Fibroblast of skin of abdomen (primary cell): ENCODE measurements at regions not wholly inside any gene's neighbourhood (a gene's known extent, or its start where the extent isn't known, plus 50 kb on each side); places are given as distances from the start of the nearest gene placed in this dataset.
"Not testable (repeated sequence)": the region's sequence is repeated elsewhere in the genome, so short reads cannot be mapped to it uniquely, and the experiment has no call there.

Source experiments
- DNase-seq: peaks from one replicate; pipeline ENCODE4 v3.0.0-alpha.2; 2013

- DNase-seq: no peak
Observed at GRCh38 chr5:117788596-117788995, 1199.8 kb downstream of the DTWD2 start.

DNA sequence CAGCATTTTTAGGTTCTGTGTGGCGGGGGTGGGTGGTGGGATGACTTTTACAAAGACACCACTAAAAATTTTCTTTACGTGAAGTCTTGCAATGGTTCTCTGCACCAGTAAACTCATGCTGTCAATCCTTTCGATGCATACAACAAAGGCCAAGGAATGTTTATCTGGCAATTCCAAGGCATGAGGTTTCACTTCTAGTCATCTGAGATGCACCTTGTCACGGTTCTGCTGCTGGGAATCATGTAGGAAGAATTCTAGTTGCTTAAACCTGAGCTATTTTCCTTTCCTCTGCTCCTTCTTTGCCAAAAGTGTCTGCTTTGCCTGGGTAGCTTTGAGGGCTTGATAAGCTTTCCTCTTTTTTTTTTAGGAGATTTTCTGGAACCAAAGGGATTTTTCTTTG is 1204.5 kb upstream of the SEMA6A start:
- no peak for DNase-seq

DNA sequence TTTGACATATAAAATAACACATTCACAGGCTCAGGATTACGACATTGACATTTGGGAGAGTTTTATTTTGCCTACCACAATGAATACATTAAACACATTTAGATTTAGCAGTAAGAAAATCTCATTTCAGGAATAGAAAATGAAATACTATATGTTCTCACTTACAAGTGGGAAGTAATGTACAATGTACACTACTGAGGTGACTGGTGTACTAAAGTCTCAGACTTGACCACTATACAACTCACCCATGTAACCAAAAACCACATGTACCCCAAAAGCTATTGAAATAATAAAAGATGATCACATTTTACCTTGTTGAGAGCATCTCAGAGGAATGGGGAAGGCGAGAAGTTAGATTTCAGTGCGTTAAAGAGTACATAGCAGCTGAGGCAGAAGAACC is 1202.4 kb upstream of the SEMA6A start:
- DNase-seq: no peak

DNA sequence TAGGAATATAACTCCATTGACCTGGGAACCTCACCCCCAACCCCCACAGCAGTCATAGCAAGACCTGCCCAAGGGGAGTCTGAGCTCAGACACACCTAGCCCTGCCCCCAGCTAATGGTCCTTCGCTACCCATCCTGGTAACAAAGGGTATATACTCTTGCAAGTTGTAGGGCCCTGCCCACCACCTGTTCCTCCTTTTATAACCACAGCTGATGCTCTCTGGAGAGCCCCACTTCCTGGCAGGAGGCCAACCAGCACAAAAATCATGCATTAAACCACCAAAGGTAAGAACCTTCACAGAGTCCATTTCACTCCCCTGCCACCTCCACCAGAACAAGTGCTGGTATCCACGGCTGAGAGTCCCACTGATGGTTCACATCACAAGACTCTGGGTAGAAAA is 1195.3 kb upstream of the SEMA6A start:
- DNase-seq: no peak

GRCh38 chr5:117763271-117763670 is 1188.6 kb upstream of the SEMA6A start:
- DNase-seq: no peak

- no peak for DNase-seq
Observed at GRCh38 chr5:117761186-117761585, 1186.6 kb upstream of the SEMA6A start.

DNA sequence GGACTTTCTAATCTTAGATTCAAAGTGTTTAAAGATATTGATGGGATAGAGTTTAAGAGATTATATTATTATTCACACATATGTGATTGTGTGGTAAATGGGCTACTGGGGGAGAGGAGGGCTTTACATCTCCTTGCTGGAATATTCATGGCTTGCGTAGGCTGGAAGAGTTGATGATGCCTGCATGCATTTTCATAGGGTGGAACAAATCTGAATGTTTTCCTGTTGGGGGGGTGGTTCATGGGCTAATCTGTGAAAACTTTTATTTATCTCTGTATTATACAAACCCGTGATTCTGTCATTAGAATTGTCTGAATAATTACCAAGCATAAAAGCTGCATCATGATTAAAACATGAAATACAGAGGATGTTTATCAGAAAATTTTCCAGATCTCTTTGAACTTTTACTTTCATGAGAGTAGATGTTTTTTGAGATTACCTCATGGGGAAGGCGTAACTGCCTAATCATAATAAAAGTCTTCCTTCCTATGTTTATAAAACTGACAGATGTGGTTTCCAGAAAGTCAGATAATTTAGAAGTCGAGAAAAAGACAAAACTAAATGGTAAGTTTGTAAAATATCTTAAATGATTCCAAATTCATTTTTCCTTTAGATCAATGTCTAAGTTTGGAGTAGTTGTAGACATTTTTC is 1185.4 kb upstream of the SEMA6A start:
- no peak for DNase-seq

- no peak for DNase-seq
Observed at GRCh38 chr5:117752403-117752802, 1177.8 kb upstream of the SEMA6A start.

- no peak for DNase-seq
Observed at GRCh38 chr5:117748336-117748735, 1173.7 kb upstream of the SEMA6A start.

DNA sequence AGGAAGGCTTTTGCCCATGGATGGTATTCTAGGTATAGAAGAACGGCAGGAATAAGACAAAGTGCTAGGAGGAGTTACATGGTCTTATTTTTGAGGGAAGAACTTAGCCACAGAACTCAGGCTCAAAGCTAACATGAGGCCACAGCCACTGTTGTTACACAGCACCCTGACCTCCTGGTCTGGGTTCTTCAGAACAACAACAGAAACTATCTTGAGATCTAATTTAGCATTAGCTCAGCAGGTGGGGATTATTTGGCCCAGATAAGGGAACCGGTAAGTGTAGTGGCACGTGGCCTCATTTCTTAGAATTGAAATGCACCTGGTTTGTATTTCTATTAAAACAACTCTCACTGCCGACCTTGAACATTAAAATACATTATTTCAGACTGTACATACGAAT is 1168.7 kb upstream of the SEMA6A start:
- no peak for DNase-seq

- DNase-seq: no peak
Observed at GRCh38 chr5:117741655-117742206, 1167.1 kb upstream of the SEMA6A start.

DNA sequence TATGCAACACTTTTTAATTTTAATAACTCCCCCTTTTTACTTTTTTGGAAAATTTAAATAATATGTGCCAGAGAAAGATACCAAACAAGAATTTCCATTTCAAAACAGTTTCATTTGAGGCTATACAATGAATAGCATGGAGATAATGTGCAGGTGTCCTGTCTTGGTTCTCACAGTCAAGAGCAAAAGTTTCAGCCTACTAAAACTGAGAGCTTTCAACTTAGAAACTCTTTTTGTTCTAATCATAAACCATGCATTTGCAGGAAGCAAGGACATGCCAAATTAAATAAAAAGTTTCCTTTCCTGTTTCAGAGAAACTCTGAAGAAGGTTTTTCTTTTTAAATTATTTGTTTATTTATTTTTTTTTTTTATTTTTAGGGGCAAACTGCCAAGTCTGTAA is 1165.6 kb upstream of the SEMA6A start:
- DNase-seq: no peak

DNA sequence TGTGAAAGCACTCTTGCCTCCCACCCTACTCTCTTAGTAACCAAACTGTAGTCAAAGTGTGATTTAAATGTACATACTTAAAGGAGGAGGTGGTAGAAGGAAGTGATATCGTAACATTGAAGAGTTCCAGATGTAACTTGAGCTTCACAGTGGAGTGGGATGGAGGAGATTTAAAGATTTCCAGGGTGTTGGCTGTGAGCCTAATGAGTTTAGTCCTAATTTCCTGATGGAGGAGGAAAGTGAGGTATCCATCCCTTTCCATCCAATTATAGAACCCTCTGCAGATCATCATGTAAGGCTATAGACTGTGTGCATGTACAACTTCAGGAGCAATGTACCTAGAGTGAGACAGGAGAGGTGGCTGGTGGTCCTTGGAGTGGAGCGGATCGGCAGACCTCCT is 1163.9 kb upstream of the SEMA6A start:
- no peak for DNase-seq

DNA sequence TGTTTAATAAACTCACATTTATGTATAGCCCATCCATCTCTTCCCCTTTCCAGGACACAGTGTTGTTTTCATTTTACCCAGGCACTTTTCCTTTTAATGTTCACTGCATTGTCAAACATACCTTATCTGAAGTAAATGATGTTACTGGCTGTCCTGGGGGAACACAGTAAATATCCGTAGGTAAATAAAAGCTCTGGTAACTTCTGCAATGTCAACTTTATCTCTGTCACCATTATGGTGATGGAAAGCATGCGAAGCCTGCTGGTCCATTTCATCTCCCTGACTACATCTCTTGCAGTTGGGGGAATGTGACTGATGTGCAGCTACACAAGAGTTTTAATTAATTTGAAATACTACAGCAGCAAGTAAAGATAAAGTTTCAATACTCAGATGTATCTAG is 1162.1 kb upstream of the SEMA6A start:
- no peak for DNase-seq

DNA sequence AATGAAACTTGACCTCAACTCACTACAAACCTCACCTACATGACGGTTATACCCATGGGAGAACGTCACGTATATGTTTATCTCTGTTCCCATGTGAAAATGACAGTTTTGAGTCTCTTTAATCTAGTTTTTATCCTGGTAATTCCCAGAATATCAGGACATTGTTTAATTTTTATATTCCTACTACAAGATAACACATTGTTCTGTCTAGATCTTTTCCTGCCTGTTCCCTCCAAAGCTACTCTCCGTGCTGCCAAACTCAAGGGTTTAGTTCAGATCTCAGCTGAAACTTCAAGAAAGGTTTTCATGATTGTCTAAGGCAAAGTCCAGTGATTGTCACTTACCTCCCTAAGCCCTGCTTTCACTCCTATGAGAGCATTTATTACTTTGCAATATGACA is 1159.4 kb upstream of the SEMA6A start:
- DNase-seq: no peak

DNA sequence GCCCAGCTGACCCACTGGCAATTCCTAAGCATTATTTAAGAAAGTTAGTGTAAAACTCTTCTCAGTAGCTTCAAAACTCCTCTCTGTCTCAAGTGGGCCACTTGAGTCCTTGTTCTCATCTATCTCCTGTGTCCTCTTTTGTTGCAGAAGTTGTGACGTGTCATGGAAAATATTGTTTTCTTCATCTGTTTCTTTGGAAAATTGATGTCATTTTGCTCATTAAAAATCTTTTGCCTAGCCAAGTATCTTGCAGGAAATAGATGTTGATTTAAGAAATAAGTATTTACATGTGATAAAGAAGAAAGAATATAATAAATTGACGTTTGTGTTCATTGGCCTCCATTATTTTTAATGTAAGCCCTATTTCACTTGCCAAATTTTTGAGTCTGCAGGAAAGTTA is 1158.4 kb upstream of the SEMA6A start:
- no peak for DNase-seq

- no peak for DNase-seq
Observed at GRCh38 chr5:117732264-117732663, 1157.6 kb upstream of the SEMA6A start.

GRCh38 chr5:117731446-117731845 is 1156.8 kb upstream of the SEMA6A start:
- DNase-seq: no peak

DNA sequence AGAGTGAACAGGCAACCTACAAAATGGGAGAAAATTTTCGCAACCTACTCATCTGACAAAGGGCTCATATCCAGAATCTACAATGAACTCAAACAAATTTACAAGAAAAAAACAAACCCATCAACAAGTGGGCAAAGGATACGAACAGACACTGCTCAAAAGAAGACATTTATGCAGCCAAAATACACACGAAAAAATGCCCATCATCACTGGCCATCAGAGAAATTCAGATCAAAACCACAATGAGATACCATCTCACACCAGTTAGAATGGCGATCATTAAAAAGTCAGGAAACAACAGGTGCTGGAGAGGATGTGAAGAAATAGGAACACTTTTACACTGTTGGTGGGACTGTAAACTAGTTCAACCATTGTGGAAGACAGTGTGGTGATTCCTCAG is 1146.2 kb upstream of the SEMA6A start:
- not testable (repeated sequence) for DNase-seq

DNA sequence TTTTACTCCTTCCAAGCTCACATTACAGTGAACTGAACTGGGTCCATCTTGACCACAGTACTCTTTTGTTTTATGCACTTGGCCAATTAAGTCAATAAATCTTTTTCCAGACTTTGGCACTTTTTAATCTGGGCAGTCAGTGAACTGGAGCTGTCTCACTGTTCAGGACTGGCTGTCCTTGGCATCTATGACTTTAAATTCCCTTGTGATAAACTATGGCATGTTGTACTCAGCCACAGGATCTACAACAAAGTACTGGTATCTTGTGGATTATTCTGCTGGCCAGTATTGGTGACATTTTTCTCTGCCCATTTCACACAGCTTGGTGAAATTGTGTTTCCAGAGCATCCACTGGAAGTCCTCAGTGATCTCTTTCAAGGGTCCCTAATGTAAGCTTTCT is 1144.8 kb upstream of the SEMA6A start:
- DNase-seq: no peak

- DNase-seq: no peak
Observed at GRCh38 chr5:117713585-117714198, 1139.1 kb upstream of the SEMA6A start.

- DNase-seq: peak; percentile 1
Observed at GRCh38 chr5:117701062-117701461, 1126.4 kb upstream of the SEMA6A start.

DNA sequence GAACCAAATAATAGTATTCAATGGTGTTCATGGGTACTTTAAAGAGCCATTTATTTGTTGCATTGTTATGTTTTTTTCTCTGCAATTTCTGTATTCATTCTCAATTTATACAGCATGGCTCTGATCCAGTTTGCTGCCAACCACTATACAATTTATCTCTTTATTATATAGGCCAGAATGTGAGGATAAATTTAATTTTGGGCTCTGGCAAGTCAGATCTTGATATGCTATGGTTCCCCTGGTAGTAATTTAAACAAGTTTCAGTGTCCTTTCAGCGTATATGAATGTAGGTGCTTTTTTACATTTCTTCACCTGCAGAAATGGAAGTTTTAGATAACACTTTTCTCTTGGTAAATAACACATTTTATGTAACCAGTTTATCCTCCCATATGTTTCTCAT is 1118.0 kb upstream of the SEMA6A start:
- no peak for DNase-seq

GRCh38 chr5:117691081-117691870 is 1116.7 kb upstream of the SEMA6A start:
- DNase-seq: no peak
